AG09319 (cell line): ENCODE measurements at regions not wholly inside any gene's neighbourhood (a gene's known extent, or its start where the extent isn't known, plus 50 kb on each side); places are given as distances from the start of the nearest gene placed in this dataset.

ENCODE experiments used
- DNase-seq: peaks from one replicate; pipeline ENCODE4 v3.0.0-alpha.2; 2010; ENCODE audit warnings: low read depth; ENCODE audit errors: extremely low read depth
- TF ChIP-seq, protein P1 (sequence below): IDR thresholded peaks from 2 replicates; pipeline ENCODE4 v1.5.1; 2011; ENCODE audit warnings: low read depth, mild to moderate bottlenecking, inconsistent platforms, low read length, moderate library complexity

DNA sequence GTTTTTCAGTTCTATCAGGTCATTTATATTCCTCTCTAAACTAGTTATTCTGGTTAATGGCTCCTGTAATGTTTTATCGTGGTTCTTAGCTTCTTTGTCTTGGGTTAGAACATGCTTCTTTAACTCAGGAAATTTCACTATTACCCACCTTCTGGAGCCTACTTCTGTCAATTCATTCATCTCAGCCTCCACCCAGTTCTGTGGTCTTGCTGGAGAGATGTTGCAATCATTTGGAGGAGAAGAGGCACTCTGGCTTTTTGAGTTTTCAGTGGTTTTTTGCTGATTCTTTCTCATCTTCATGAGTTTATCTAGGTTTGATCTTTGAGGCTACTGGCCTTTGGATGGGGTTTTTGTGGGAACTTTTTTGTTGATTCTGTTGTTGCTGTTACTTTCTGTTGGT is 213.0 kb downstream of the BRINP2 start:
- TF ChIP-seq, protein P1, sequence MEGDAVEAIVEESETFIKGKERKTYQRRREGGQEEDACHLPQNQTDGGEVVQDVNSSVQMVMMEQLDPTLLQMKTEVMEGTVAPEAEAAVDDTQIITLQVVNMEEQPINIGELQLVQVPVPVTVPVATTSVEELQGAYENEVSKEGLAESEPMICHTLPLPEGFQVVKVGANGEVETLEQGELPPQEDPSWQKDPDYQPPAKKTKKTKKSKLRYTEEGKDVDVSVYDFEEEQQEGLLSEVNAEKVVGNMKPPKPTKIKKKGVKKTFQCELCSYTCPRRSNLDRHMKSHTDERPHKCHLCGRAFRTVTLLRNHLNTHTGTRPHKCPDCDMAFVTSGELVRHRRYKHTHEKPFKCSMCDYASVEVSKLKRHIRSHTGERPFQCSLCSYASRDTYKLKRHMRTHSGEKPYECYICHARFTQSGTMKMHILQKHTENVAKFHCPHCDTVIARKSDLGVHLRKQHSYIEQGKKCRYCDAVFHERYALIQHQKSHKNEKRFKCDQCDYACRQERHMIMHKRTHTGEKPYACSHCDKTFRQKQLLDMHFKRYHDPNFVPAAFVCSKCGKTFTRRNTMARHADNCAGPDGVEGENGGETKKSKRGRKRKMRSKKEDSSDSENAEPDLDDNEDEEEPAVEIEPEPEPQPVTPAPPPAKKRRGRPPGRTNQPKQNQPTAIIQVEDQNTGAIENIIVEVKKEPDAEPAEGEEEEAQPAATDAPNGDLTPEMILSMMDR, result no peak
- no peak for DNase-seq

DNA sequence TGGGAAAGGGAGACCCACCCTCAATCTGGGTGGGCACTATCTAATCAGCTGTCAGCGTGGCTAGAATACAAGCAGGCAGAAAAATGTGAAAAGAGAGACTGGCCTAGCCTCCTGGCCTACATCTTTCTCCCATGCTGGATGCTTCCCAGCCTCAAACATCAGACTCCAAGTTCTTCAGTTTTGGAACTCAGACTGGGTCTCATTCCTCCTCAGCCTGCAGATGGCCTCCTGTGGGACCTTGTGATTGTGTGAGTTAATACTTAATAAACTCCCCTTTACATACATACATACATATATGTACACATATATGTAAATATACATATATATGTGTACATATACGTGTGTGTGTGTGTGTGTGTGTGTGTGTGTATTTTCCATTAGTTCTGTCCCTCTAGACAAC is 207.1 kb downstream of the BRINP2 start:
- TF ChIP-seq, protein P1, result no peak
- no peak for DNase-seq

DNA sequence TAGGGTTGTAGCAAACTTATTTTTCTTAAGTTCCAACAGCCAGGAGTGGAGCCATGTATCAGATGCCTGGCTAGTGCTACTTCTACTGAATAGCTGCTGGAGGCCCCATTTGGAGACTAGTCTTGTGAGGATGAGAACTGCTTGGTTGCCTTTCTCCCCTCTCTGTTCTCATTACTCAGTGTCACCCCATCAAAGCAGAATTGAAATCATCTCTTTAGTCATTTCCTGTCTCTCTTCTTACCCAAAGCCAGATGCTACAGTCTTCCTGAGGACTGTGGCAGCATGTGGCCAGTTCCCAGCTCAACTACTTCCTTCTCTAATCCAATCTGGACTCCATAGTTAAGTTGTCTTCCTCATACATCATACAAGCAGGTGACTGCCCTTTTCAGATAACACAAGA is 197.5 kb downstream of the BRINP2 start:
- no peak for DNase-seq

DNA sequence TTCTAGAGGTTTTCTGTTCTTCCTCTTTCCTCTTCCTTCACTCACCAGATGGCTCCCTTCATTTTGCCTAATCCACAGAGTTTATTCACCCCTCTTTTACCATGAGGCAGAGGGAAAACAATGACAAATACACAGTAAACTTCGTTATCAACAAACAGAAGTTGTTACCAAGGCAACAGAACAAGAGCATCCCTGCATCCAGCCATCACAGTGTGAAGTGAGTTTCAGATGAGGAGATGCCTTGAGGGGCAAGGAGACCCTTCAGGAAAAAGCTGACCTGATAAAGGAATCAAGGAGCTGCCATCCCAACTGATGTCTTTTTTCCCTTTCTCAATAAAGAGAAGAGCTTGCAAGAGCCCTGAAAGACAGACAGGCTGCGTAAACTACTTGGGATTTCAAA is 195.3 kb downstream of the BRINP2 start:
- TF ChIP-seq, protein P1, result no peak
- DNase-seq, result no peak

More for the DNA sequence above, 197.5 kb downstream of the BRINP2 start:
- TF ChIP-seq, protein P1, result no peak

DNA sequence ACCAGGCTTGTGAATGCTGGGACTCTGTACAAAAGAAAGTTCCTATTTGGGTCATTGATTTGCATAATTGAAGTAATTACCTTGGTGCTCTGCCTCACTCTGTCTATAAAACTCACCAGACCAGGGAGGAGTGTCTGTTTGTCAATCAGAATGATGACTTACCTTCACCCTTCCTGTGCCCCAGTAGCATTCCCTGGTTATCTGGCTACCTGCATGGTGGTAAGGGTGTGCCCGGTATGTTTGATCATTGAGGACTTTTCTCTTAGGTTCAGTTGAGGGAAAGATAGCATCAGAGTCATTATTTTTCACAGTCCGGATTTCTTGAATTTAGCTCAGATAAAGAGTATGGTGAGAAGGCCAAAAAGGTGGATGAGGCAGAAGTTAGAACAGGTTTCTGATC is 190.0 kb downstream of the BRINP2 start:
- DNase-seq, result no peak
- TF ChIP-seq, protein P1, result no peak

DNA sequence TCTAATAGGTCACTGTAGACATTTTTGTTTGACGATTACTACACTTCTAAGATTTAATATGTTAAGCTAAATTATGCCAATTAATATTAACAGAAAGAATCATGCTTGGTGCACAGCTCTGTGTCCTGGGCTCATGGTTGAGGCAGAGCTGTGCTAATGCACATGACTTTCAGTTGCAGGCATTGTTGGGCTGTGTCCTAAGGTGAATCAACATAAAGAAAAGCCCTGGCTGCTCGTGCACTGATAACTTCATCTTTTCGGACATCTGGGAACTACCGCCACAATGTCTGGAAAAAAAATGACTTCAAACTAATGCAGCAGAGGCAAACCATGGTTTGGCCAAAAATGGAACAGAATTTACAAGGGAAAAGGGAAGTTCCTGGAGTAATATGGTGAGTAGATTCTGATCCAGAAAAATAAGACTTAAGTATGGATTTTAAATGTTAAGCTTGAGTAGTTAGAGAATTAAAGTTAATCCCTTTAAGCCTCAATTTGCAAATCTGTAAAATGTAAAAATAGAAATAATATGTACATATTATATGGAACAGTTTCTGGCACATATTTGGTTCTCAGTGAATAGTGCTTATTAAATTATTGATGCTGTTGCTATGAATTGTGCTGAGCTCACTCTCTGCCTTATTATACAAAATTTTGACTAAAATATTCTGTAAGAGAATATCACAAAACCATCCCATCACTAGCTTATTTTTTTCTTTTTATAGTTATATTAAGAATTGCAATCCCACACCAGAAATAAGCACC is 186.1 kb downstream of the BRINP2 start:
- TF ChIP-seq, protein P1, result no peak

DNA sequence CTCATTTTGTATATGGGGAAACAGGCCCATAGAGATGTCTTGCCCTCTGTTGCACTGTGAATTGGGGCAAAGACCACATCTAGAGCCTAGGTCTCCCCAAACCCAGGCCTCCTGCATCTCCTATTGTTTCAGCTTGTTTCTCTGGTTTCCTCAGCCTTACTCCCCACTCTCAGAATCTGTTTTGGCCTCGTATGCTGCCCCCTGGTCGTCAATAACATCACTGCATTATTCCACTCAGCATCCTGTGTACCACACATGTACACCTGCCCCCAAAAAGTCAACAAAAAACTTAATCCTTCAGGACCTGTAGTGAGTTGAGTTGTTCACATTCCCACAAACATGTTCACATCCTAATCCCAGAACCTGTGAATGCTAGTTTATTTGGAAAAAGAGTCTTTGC is 184.8 kb downstream of the BRINP2 start:
- TF ChIP-seq, protein P1, result peak; percentile 49
- DNase-seq, result no peak

More for the DNA sequence above, 186.1 kb downstream of the BRINP2 start:
- no peak for DNase-seq
